GM19438 (cell line): ENCODE measurements at regions not wholly inside any gene's neighbourhood (a gene's known extent, or its start where the extent isn't known, plus 50 kb on each side); places are given as distances from the start of the nearest gene placed in this dataset.
"Not testable (repeated sequence)": the region's sequence is repeated elsewhere in the genome, so short reads cannot be mapped to it uniquely, and the experiment has no call there.

Experiments
- ATAC-seq: cut with Tn5 transposase; IDR thresholded peaks from one replicate; pipeline ENCODE4 v1.9.1; 2021; ENCODE audit warnings: low read depth; ENCODE audit not compliant: unreplicated experiment

- not testable (repeated sequence) for ATAC-seq
Measured at GRCh38 chr10:44246700-44247099, 138.2 kb downstream of the CXCL12 start.

- ATAC-seq, result not testable (repeated sequence)
Measured at GRCh38 chr10:44246287-44246686, 138.6 kb downstream of the CXCL12 start.

- no peak for ATAC-seq
Measured at GRCh38 chr10:44245601-44245938, 139.3 kb downstream of the CXCL12 start.

GRCh38 chr10:44244745-44245600, 139.9 kb downstream of the CXCL12 start:
- no peak for ATAC-seq

GRCh38 chr10:44243851-44244510, 140.9 kb downstream of the CXCL12 start:
- ATAC-seq, result no peak

GRCh38 chr10:44242826-44243225, 142.1 kb downstream of the CXCL12 start:
- ATAC-seq, result no peak

- no peak for ATAC-seq
Measured at GRCh38 chr10:44242091-44242490, 142.8 kb downstream of the CXCL12 start.

- no peak for ATAC-seq
Measured at GRCh38 chr10:44240584-44241205, 144.2 kb downstream of the CXCL12 start.

GRCh38 chr10:44238212-44238611, 146.7 kb downstream of the CXCL12 start:
- ATAC-seq, result no peak

GRCh38 chr10:44237364-44238049, 147.4 kb downstream of the CXCL12 start:
- no peak for ATAC-seq

GRCh38 chr10:44235363-44235762, 149.5 kb downstream of the CXCL12 start:
- ATAC-seq, result no peak

GRCh38 chr10:44234483-44234875, 150.4 kb downstream of the CXCL12 start:
- no peak for ATAC-seq

- ATAC-seq, result no peak
Measured at GRCh38 chr10:44233561-44234482, 151.1 kb downstream of the CXCL12 start.

- no peak for ATAC-seq
Measured at GRCh38 chr10:44217274-44217820, 167.6 kb downstream of the CXCL12 start.

- ATAC-seq, result no peak
Measured at GRCh38 chr10:44216073-44216472, 168.8 kb downstream of the CXCL12 start.

- no peak for ATAC-seq
Measured at GRCh38 chr10:44209811-44210210, 175.1 kb downstream of the CXCL12 start.

GRCh38 chr10:44207160-44207559, 177.7 kb downstream of the CXCL12 start:
- ATAC-seq, result no peak

- ATAC-seq, result no peak
Measured at GRCh38 chr10:44206127-44206818, 178.6 kb downstream of the CXCL12 start.

- no peak for ATAC-seq
Measured at GRCh38 chr10:44205067-44205466, 179.8 kb downstream of the CXCL12 start.
